Endodermal cell (in vitro differentiated cells): ENCODE measurements at regions not wholly inside any gene's neighbourhood (a gene's known extent, or its start where the extent isn't known, plus 50 kb on each side); places are given as distances from the start of the nearest gene placed in this dataset.

Experiments
- DNase-seq: peaks from one replicate; pipeline ENCODE4 v3.0.0-alpha.2; 2017
- H3K27ac ChIP-seq: 2 replicates; pipeline ENCODE4 v1.5.1; 2013; ENCODE audit warnings: mild to moderate bottlenecking, low read depth, low read length, moderate library complexity
- H3K27me3 ChIP-seq: 2 replicates; pipeline ENCODE4 v1.6.1; 2013; ENCODE audit warnings: mild to moderate bottlenecking, low read length, moderate library complexity; ENCODE audit not compliant: insufficient read depth, control insufficient read depth, poor library complexity, severe bottlenecking
- H3K36me3 ChIP-seq: 2 replicates; pipeline ENCODE4 v1.7.0; 2013; ENCODE audit warnings: mild to moderate bottlenecking, low read length, moderate library complexity; ENCODE audit not compliant: control insufficient read depth, insufficient read depth
- H3K4me1 ChIP-seq: one replicate; pipeline ENCODE4 v1.7.0; 2013; ENCODE audit warnings: low read length; ENCODE audit not compliant: control insufficient read depth, insufficient read depth
- H3K4me3 ChIP-seq: 2 replicates; pipeline ENCODE4 v1.5.1; 2013; ENCODE audit warnings: mild to moderate bottlenecking, low read length, moderate library complexity
- H3K9ac ChIP-seq: 2 replicates; pipeline ENCODE4 v1.6.1; 2013; ENCODE audit warnings: mild to moderate bottlenecking, low read length, moderate library complexity; ENCODE audit not compliant: poor library complexity, severe bottlenecking; ENCODE audit errors: extremely low read depth
- H3K9me3 ChIP-seq: 2 replicates; pipeline ENCODE4 v1.6.1; 2013; ENCODE audit warnings: mild to moderate bottlenecking, low read length, moderate library complexity; ENCODE audit not compliant: control insufficient read depth
- H3K27ac Mint-ChIP-seq: 2 replicates; pipeline ENCODE4 v1.8.0; 2020; ENCODE audit warnings: mixed read lengths
- H3K27me3 Mint-ChIP-seq: 2 replicates; pipeline ENCODE4 v1.8.0; 2021; ENCODE audit warnings: mild to moderate bottlenecking, mixed read lengths; ENCODE audit not compliant: insufficient read depth
- H3K36me3 Mint-ChIP-seq: 2 replicates; pipeline ENCODE4 v1.8.0; 2020; ENCODE audit warnings: low read depth, mixed read lengths
- H3K4me1 Mint-ChIP-seq: 2 replicates; pipeline ENCODE4 v1.8.0; 2020; ENCODE audit warnings: mixed read lengths
- H3K4me3 Mint-ChIP-seq: 2 replicates; pipeline ENCODE4 v1.8.0; 2020; ENCODE audit warnings: mild to moderate bottlenecking, moderate library complexity, mixed read lengths
- H3K9me3 Mint-ChIP-seq: 2 replicates; pipeline ENCODE4 v1.8.0; 2020; ENCODE audit warnings: mild to moderate bottlenecking, mixed read lengths
- CTCF ChIP-seq: fragments of 200-600 bp; sonication (generic); conservative IDR thresholded peaks from 2 replicates; pipeline ENCODE4 v1.5.0; 2021; ENCODE audit warnings: antibody characterized with exemption, mild to moderate bottlenecking
- WGBS, 2 experiments: methylation state at CpG; one replicate each; pipeline versions ENCODE4 v1.1.5 to v1.1.7; 2013; ENCODE audit warnings: missing lambda C conversion rate in 2 of 2, mixed read lengths in 1 of 2; ENCODE audit not compliant: insufficient coverage in 1 of 2, insufficient read length in 1 of 2; 5-methylcytosine and 5-hydroxymethylcytosine counted together

GRCh38 chr3:154900816-154901215, 179.3 kb upstream of the MME start:
- H3K4me3 Mint-ChIP-seq: no peak overlapping the region
- Histone ChIP-seq H3K27ac (no peak overlapping the region), H3K36me3 (no peaks in the 10 kb centered on the region), H3K4me3 (no peak overlapping the region), H3K4me1 (peaks cover 3% of the 10 kb centered on the region), H3K9me3 (peaks cover 11% of the 10 kb centered on the region), H3K27me3 (no peaks in the 10 kb centered on the region), H3K9ac (no peak overlapping the region)
- peaks cover 11% of the 10 kb centered on the region for H3K9me3 Mint-ChIP-seq
- H3K36me3 Mint-ChIP-seq: peaks cover 1% of the 10 kb centered on the region
- H3K27me3 Mint-ChIP-seq: no peaks in the 10 kb centered on the region
- H3K4me1 Mint-ChIP-seq: peaks cover 5% of the 10 kb centered on the region
- WGBS, 2 experiments: 67 to 94% methylated on average over 1 of the region's 1 CpG
- no peak for DNase-seq
- no peak for TF ChIP-seq CTCF
- no peak overlapping the region for H3K27ac Mint-ChIP-seq

- no peak for TF ChIP-seq CTCF
- H3K4me3 ChIP-seq: no peak overlapping the region
- Mint-ChIP-seq H3K4me1 (peaks cover 5% of the 10 kb centered on the region), H3K27ac (no peak overlapping the region), H3K27me3 (no peaks in the 10 kb centered on the region), H3K4me3 (no peak overlapping the region), H3K36me3 (peaks cover 2% of the 10 kb centered on the region), H3K9me3 (peaks cover 23% of the 10 kb centered on the region)
- no peak for DNase-seq
- WGBS, 2 experiments: 100% methylated on average over 1 of the region's 1 CpG; no CpG with 5 or more reads in 1 of the 2 experiments
- H3K9ac ChIP-seq: no peak overlapping the region
- H3K9me3 ChIP-seq: peaks cover 22% of the 10 kb centered on the region
- no peaks in the 10 kb centered on the region for H3K27me3 ChIP-seq
- no peaks in the 10 kb centered on the region for H3K36me3 ChIP-seq
- no peak overlapping the region for H3K27ac ChIP-seq
- H3K4me1 ChIP-seq: peaks cover 3% of the 10 kb centered on the region
Measured at GRCh38 chr3:154898916-154899315, 181.2 kb upstream of the MME start.

GRCh38 chr3:154898443-154898842, 181.7 kb upstream of the MME start:
- H3K27ac ChIP-seq: no peak overlapping the region
- H3K4me1 ChIP-seq: peaks cover 3% of the 10 kb centered on the region
- peaks cover 2% of the 10 kb centered on the region for H3K36me3 Mint-ChIP-seq
- no peaks in the 10 kb centered on the region for H3K27me3 ChIP-seq
- no peak for TF ChIP-seq CTCF
- no peaks in the 10 kb centered on the region for H3K36me3 ChIP-seq
- H3K9me3 ChIP-seq: peaks cover 26% of the 10 kb centered on the region
- WGBS, 2 experiments: 72 to 83% methylated on average over 1 to 2 of the region's 3 CpGs
- peaks cover 5% of the 10 kb centered on the region for H3K4me1 Mint-ChIP-seq
- H3K4me3 Mint-ChIP-seq: no peak overlapping the region
- no peak for DNase-seq
- H3K27ac Mint-ChIP-seq: no peak overlapping the region
- H3K4me3 ChIP-seq: no peak overlapping the region
- H3K9me3 Mint-ChIP-seq: peaks cover 28% of the 10 kb centered on the region
- H3K9ac ChIP-seq: no peak overlapping the region
- no peaks in the 10 kb centered on the region for H3K27me3 Mint-ChIP-seq
